Endodermal cell (in vitro differentiated cells): ENCODE measurements at regions not wholly inside any gene's neighbourhood (a gene's known extent, or its start where the extent isn't known, plus 50 kb on each side); places are given as distances from the start of the nearest gene placed in this dataset.

Experiments used
- DNase-seq: peaks from one replicate; pipeline ENCODE4 v3.0.0-alpha.2; 2017
- H3K27ac ChIP-seq: 2 replicates; pipeline ENCODE4 v1.5.1; 2013; ENCODE audit warnings: mild to moderate bottlenecking, low read depth, low read length, moderate library complexity
- H3K27me3 ChIP-seq: 2 replicates; pipeline ENCODE4 v1.6.1; 2013; ENCODE audit warnings: mild to moderate bottlenecking, low read length, moderate library complexity; ENCODE audit not compliant: insufficient read depth, control insufficient read depth, poor library complexity, severe bottlenecking
- H3K36me3 ChIP-seq: 2 replicates; pipeline ENCODE4 v1.7.0; 2013; ENCODE audit warnings: mild to moderate bottlenecking, low read length, moderate library complexity; ENCODE audit not compliant: control insufficient read depth, insufficient read depth
- H3K4me1 ChIP-seq: one replicate; pipeline ENCODE4 v1.7.0; 2013; ENCODE audit warnings: low read length; ENCODE audit not compliant: control insufficient read depth, insufficient read depth
- H3K4me3 ChIP-seq: 2 replicates; pipeline ENCODE4 v1.5.1; 2013; ENCODE audit warnings: mild to moderate bottlenecking, low read length, moderate library complexity
- H3K9ac ChIP-seq: 2 replicates; pipeline ENCODE4 v1.6.1; 2013; ENCODE audit warnings: mild to moderate bottlenecking, low read length, moderate library complexity; ENCODE audit not compliant: poor library complexity, severe bottlenecking; ENCODE audit errors: extremely low read depth
- H3K9me3 ChIP-seq: 2 replicates; pipeline ENCODE4 v1.6.1; 2013; ENCODE audit warnings: mild to moderate bottlenecking, low read length, moderate library complexity; ENCODE audit not compliant: control insufficient read depth
- H3K27ac Mint-ChIP-seq: 2 replicates; pipeline ENCODE4 v1.8.0; 2020; ENCODE audit warnings: mixed read lengths
- H3K27me3 Mint-ChIP-seq: 2 replicates; pipeline ENCODE4 v1.8.0; 2021; ENCODE audit warnings: mild to moderate bottlenecking, mixed read lengths; ENCODE audit not compliant: insufficient read depth
- H3K36me3 Mint-ChIP-seq: 2 replicates; pipeline ENCODE4 v1.8.0; 2020; ENCODE audit warnings: low read depth, mixed read lengths
- H3K4me1 Mint-ChIP-seq: 2 replicates; pipeline ENCODE4 v1.8.0; 2020; ENCODE audit warnings: mixed read lengths
- H3K4me3 Mint-ChIP-seq: 2 replicates; pipeline ENCODE4 v1.8.0; 2020; ENCODE audit warnings: mild to moderate bottlenecking, moderate library complexity, mixed read lengths
- H3K9me3 Mint-ChIP-seq: 2 replicates; pipeline ENCODE4 v1.8.0; 2020; ENCODE audit warnings: mild to moderate bottlenecking, mixed read lengths
- WGBS, 2 experiments: methylation state at CpG; one replicate each; pipeline versions ENCODE4 v1.1.5 to v1.1.7; 2013; ENCODE audit warnings: missing lambda C conversion rate in 2 of 2, mixed read lengths in 1 of 2; ENCODE audit not compliant: insufficient coverage in 1 of 2, insufficient read length in 1 of 2; 5-methylcytosine and 5-hydroxymethylcytosine counted together
- TF ChIP-seq, protein P1 (sequence below): fragments of 200-600 bp; sonication (generic); conservative IDR thresholded peaks from 2 replicates; pipeline ENCODE4 v1.5.0; 2021; ENCODE audit warnings: antibody characterized with exemption, mild to moderate bottlenecking

DNA sequence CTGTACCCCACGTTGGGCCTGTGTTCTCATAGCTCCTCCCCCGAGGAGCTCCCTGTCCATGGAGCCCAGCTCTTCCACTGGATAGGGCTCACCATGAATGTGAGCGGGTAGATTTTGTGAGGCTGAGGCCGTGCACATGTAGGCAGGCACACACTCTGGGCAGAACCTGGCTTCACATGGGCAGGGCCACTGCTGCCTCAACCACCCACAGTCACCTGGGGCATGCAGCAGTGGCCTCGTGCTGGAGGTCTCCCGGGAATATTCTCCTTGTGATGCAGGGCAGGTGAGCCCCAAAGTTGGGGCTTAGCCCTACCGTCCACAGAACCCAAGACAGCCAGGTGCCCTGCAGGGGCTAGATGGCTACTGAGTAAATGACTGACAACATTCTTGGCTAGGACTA is 116.6 kb downstream of the TMEM130 start:
- Mint-ChIP-seq H3K27ac (no peak overlapping the region), H3K4me1 (no peaks in the 10 kb centered on the region), H3K9me3 (no peaks in the 10 kb centered on the region), H3K4me3 (no peak overlapping the region), H3K36me3 (no peaks in the 10 kb centered on the region), H3K27me3 (no peaks in the 10 kb centered on the region)
- Histone ChIP-seq H3K4me3 (no peak overlapping the region), H3K27me3 (no peaks in the 10 kb centered on the region), H3K9me3 (no peaks in the 10 kb centered on the region), H3K36me3 (no peaks in the 10 kb centered on the region), H3K4me1 (no peaks in the 10 kb centered on the region), H3K9ac (no peak overlapping the region), H3K27ac (no peak overlapping the region)
- DNase-seq = no peak
- TF ChIP-seq, protein P1, sequence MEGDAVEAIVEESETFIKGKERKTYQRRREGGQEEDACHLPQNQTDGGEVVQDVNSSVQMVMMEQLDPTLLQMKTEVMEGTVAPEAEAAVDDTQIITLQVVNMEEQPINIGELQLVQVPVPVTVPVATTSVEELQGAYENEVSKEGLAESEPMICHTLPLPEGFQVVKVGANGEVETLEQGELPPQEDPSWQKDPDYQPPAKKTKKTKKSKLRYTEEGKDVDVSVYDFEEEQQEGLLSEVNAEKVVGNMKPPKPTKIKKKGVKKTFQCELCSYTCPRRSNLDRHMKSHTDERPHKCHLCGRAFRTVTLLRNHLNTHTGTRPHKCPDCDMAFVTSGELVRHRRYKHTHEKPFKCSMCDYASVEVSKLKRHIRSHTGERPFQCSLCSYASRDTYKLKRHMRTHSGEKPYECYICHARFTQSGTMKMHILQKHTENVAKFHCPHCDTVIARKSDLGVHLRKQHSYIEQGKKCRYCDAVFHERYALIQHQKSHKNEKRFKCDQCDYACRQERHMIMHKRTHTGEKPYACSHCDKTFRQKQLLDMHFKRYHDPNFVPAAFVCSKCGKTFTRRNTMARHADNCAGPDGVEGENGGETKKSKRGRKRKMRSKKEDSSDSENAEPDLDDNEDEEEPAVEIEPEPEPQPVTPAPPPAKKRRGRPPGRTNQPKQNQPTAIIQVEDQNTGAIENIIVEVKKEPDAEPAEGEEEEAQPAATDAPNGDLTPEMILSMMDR = no peak
- 91 to 93% methylated on average over 6 to 7 of the region's 7 CpGs for WGBS, 2 experiments

DNA sequence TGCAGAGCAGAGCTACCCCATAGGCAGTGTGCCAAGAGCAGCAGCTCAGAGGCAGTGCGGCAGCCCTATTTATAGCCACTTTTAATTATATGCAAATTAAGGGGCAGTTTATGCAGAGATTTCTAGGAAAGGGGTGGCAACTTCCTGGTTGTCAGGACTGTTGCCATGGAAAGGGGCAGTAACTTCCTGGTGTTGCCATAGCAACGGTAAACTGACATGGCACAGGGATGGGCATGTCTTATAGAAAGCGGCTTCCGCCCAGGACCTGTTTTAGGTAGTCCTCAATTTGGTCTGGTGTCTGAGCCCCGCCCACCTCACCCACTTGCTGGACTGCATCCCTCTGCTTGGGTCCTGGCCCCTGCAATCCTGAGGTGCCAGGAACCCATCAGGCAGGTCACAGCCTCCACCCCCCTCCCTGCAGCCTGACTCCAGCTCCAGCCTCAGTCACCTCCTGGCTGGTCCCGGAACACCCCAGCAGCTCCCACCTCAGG is 115.8 kb downstream of the TMEM130 start:
- TF ChIP-seq, protein P1 = no peak
- DNase-seq = peak; percentile 78
- Mint-ChIP-seq H3K36me3 (no peaks in the 10 kb centered on the region), H3K27me3 (no peaks in the 10 kb centered on the region), H3K4me3 (no peak overlapping the region), H3K4me1 (no peaks in the 10 kb centered on the region), H3K9me3 (no peaks in the 10 kb centered on the region), H3K27ac (no peak overlapping the region)
- no peaks in the 10 kb centered on the region for H3K27me3 ChIP-seq
- H3K4me1 ChIP-seq = no peaks in the 10 kb centered on the region
- no peak overlapping the region for H3K4me3 ChIP-seq
- H3K27ac ChIP-seq = peak overlapping the region; percentile 32
- no peaks in the 10 kb centered on the region for H3K36me3 ChIP-seq
- H3K9me3 ChIP-seq = no peaks in the 10 kb centered on the region
- no peak overlapping the region for H3K9ac ChIP-seq
- WGBS, 2 experiments = 91 to 93% methylated on average over 3 to 6 of the region's 6 CpGs

DNA sequence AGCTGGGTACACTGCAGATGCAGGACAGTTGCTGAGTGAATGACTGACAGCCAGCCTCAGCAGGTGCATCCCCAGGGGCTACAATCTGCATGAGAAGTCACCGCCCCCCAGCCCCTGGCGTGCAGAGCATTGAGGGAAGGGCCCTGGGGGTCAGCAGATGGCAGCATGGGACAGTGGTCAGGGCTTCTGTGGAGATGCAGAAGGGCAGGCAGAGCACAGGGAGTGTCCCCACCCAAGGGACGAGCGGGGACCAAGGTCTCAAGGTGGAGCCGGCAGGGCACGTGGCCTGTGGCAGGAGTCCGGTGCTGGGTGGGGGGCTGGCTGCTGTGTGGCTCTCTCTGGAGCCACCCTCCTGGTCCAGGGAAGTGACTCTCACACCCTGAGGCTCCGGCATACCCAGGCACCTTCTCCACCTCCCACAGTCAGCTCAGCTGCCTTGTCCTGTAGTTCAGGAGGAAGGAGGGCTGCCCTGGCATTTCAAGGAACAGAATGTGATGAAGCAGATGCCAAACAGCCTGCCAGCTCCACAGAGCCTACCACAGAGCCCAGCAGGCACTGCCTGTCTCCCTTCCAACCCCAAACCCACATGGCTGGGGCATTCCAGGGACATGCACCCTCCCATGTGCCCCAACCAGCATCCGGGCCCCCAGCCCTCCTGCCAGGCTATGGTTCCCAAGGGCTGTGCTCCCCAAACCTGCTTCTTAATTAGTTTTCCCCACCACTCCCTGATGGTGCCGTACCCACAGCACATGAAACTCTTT is 114.5 kb downstream of the TMEM130 start:
- Histone ChIP-seq H3K27ac (no peak overlapping the region), H3K9me3 (no peaks in the 10 kb centered on the region), H3K9ac (no peak overlapping the region), H3K4me1 (no peaks in the 10 kb centered on the region), H3K27me3 (no peaks in the 10 kb centered on the region), H3K36me3 (no peaks in the 10 kb centered on the region), H3K4me3 (no peak overlapping the region)
- TF ChIP-seq, protein P1 = peak; percentile 54
- no peaks in the 10 kb centered on the region for H3K36me3 Mint-ChIP-seq
- H3K4me1 Mint-ChIP-seq = no peaks in the 10 kb centered on the region
- no peak overlapping the region for H3K4me3 Mint-ChIP-seq
- peak; percentile 77 for DNase-seq
- H3K27me3 Mint-ChIP-seq = no peaks in the 10 kb centered on the region
- H3K27ac Mint-ChIP-seq = no peak overlapping the region
- WGBS, 2 experiments = 62 to 67% methylated on average over 5 to 10 of the region's 10 CpGs
- H3K9me3 Mint-ChIP-seq = no peaks in the 10 kb centered on the region
